ENCODE measurements at regions not wholly inside any gene's neighbourhood (a gene's known extent, or its start where the extent isn't known, plus 50 kb on each side); places are given as distances from the start of the nearest gene placed in this dataset.

DNA sequence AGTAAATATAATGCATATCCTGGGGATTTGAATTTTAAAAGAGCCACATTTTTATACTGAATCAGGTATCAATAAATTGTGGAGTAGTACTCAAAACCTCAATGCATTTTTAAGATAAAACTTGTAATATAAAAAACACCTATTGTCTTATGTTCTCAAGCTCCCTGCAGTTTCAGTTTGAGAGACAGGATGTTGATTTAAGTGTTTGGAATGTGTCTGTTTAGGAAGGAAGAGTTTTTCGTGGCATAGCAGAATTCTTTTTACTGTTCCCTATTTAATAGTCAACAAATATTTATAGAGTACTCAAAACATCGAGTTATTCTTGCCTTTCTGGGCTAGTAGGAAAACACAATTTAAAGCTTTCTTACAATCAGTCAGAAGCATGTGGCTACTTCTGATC lies 146.1 kb upstream of the BCHE start:
- TF ChIP-seq, protein P1, sequence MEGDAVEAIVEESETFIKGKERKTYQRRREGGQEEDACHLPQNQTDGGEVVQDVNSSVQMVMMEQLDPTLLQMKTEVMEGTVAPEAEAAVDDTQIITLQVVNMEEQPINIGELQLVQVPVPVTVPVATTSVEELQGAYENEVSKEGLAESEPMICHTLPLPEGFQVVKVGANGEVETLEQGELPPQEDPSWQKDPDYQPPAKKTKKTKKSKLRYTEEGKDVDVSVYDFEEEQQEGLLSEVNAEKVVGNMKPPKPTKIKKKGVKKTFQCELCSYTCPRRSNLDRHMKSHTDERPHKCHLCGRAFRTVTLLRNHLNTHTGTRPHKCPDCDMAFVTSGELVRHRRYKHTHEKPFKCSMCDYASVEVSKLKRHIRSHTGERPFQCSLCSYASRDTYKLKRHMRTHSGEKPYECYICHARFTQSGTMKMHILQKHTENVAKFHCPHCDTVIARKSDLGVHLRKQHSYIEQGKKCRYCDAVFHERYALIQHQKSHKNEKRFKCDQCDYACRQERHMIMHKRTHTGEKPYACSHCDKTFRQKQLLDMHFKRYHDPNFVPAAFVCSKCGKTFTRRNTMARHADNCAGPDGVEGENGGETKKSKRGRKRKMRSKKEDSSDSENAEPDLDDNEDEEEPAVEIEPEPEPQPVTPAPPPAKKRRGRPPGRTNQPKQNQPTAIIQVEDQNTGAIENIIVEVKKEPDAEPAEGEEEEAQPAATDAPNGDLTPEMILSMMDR (IDR thresholded peaks at IDR 0.05; ENCODE audit: poor library complexity, severe bottlenecking), result no peak
- no peak for TF ChIP-seq EZH2 (IDR thresholded peaks at IDR 0.05; ENCODE audit: borderline replicate concordance, insufficient read depth, low read length, poor library complexity, severe bottlenecking)
- no peak for TF ChIP-seq POLR2AphosphoS5 (IDR thresholded peaks at IDR 0.05)
- TF ChIP-seq RAD21 (conservative IDR thresholded peaks at IDR 0.05), result no peak
- TF ChIP-seq EP300 (conservative IDR thresholded peaks at IDR 0.05; ENCODE audit: poor library complexity, severe bottlenecking), result no peak
- TF ChIP-seq TAF1 (IDR thresholded peaks at IDR 0.05; ENCODE audit: low read depth), result no peak
- TF ChIP-seq, protein P2, sequence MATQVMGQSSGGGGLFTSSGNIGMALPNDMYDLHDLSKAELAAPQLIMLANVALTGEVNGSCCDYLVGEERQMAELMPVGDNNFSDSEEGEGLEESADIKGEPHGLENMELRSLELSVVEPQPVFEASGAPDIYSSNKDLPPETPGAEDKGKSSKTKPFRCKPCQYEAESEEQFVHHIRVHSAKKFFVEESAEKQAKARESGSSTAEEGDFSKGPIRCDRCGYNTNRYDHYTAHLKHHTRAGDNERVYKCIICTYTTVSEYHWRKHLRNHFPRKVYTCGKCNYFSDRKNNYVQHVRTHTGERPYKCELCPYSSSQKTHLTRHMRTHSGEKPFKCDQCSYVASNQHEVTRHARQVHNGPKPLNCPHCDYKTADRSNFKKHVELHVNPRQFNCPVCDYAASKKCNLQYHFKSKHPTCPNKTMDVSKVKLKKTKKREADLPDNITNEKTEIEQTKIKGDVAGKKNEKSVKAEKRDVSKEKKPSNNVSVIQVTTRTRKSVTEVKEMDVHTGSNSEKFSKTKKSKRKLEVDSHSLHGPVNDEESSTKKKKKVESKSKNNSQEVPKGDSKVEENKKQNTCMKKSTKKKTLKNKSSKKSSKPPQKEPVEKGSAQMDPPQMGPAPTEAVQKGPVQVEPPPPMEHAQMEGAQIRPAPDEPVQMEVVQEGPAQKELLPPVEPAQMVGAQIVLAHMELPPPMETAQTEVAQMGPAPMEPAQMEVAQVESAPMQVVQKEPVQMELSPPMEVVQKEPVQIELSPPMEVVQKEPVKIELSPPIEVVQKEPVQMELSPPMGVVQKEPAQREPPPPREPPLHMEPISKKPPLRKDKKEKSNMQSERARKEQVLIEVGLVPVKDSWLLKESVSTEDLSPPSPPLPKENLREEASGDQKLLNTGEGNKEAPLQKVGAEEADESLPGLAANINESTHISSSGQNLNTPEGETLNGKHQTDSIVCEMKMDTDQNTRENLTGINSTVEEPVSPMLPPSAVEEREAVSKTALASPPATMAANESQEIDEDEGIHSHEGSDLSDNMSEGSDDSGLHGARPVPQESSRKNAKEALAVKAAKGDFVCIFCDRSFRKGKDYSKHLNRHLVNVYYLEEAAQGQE (IDR thresholded peaks at IDR 0.05; ENCODE audit: borderline replicate concordance), result no peak
- TF ChIP-seq SMC3 (conservative IDR thresholded peaks at IDR 0.05; ENCODE audit: poor library complexity), result no peak

All from neural cell (in vitro differentiated cells).